HUES48 (cell line): ENCODE measurements at regions not wholly inside any gene's neighbourhood (a gene's known extent, or its start where the extent isn't known, plus 50 kb on each side); places are given as distances from the start of the nearest gene placed in this dataset.

Source experiments
- H3K27ac ChIP-seq: one replicate; pipeline ENCODE4 v1.7.0; 2013; ENCODE audit warnings: low read depth, low read length, inconsistent platforms
- H3K27me3 ChIP-seq: 2 replicates; pipeline ENCODE4 v1.6.1; 2013; ENCODE audit warnings: mild to moderate bottlenecking, low read length; ENCODE audit not compliant: control insufficient read depth, insufficient read depth
- H3K36me3 ChIP-seq: 2 replicates; pipeline ENCODE4 v1.6.1; 2013; ENCODE audit warnings: low read length; ENCODE audit not compliant: control insufficient read depth, insufficient read depth
- H3K4me1 ChIP-seq: 2 replicates; pipeline ENCODE4 v1.6.1; 2013; ENCODE audit warnings: mild to moderate bottlenecking, low read length; ENCODE audit not compliant: control insufficient read depth, insufficient read depth
- H3K4me3 ChIP-seq: 2 replicates; pipeline ENCODE4 v1.5.1; 2013; ENCODE audit warnings: mild to moderate bottlenecking, low read depth, low read length
- H3K9ac ChIP-seq: 2 replicates; pipeline ENCODE4 v1.6.1; 2013; ENCODE audit warnings: mild to moderate bottlenecking, low read depth, low read length, moderate library complexity
- H3K9me3 ChIP-seq: 2 replicates; pipeline ENCODE4 v1.6.1; 2013; ENCODE audit warnings: low read length; ENCODE audit not compliant: control insufficient read depth, insufficient read depth

DNA sequence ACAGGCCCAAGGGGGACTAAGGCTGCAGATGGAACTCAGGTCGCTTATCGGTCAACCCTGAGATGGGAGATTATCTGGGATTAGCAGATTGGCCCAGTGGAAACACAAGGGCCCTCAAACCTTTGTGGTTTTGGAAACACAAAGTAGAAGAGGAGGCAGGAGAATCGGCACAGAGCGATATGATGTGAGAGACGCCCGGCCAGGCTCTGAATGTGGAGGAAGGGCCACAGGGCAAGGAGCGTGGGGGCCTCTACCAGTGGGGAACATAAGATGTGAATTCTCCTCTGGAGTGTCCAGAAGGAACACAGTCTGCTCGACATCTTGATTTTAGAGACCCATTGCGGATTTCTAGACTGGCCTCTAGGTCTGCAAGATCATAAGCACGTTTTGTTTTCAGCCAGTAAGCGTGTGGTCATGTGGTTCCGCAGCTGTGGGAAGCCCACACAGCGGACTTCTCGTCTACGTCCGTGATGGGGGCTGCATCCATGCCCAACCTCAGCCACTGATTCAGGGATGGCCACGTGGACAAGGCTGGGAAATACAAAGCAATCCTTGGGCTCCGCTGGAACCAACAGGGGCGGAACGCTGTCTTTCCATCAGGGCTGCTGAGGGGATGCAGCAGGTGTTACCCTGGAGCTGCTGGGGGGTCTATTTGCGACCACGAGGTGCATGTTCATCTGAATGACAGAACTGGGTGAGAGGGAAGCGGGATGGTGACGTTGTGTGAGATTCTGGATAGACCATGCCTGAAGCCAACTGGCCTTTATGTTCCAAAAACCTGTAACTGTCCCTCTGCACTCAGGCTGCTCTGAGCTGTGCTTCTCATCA lies 127.6 kb upstream of the PMEPA1 start:
- Histone ChIP-seq H3K27ac (no peak overlapping the region), H3K36me3 (no peaks in the 10 kb centered on the region), H3K9ac (no peak overlapping the region), H3K4me3 (no peak overlapping the region), H3K27me3 (no peaks in the 10 kb centered on the region), H3K4me1 (0 out of 2 replicates have a peak, but pooled peaks cover 6% of the 10 kb centered on the region), H3K9me3 (no peaks in the 10 kb centered on the region)

DNA sequence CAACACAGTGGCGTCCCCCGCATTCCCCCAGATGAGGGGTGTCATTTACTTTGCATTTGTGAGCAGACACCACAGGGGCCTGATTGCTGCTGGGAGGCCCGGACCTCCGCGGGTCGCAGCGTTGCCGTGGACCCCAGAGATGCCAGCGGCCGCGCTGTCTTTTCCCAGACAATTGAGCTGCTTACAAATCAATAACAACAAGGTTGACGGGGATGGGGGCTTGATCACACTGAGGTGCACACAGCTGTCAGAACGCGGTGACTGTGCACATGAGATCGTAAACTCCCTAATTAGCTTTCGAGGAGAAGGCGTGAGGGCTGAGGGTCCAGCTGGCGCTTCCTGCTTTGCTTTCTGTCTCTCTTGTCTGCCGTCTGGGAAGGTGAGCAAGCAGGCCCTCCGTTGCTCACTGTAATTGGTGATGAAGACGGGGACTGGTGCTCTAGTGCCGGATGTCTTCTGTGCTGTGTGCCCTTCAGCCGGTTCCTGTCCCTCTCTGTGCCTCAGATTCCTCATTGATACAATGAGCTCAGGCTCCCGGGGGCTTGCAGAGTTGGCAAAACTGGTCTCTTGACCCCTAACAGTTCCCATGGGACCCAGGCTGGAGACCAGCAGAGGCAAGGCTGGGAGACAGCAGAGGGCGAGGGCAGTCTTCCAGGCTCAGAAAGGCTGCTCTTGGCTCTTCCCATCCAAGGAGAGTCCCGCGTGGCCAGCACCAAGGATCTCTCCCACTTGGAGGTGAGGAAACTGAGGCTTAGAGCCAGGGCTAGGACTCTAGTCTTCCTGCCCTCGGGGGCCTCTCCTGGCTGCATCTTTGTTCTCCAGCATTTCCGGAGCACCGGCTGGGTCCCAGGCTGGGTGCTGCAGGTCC lies 126.0 kb upstream of the PMEPA1 start:
- H3K27me3 ChIP-seq, result no peaks in the 10 kb centered on the region

DNA sequence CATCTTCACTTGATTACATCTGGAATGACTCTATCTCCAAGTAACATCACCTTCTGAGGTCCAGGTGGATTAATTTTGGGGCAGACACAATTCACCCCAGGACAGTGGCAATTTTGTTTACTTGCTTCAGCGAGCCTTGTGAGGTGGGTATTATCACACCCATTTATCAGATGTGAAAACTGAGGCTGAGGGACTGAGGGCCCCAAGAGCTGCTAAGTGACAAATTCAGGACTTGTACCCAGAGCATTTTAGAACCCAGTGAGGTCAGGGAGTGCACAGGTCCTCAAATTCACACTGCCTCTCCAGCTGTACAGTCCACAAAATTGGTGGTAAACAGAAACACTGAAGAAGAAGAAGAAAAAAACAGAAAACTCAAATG lies 125.2 kb upstream of the PMEPA1 start:
- H3K4me3 ChIP-seq, result no peak overlapping the region
- 0 out of 2 replicates have a peak, but pooled peaks cover 6% of the 10 kb centered on the region for H3K4me1 ChIP-seq
- no peaks in the 10 kb centered on the region for H3K27me3 ChIP-seq
- no peak overlapping the region for H3K9ac ChIP-seq
- H3K27ac ChIP-seq, result no peak overlapping the region
- H3K9me3 ChIP-seq, result no peaks in the 10 kb centered on the region
- H3K36me3 ChIP-seq, result no peaks in the 10 kb centered on the region

More for the DNA sequence above, 126.0 kb upstream of the PMEPA1 start:
- H3K9me3 ChIP-seq, result no peaks in the 10 kb centered on the region
- 0 out of 2 replicates have a peak, but pooled peaks cover 6% of the 10 kb centered on the region for H3K4me1 ChIP-seq
- H3K27ac ChIP-seq, result no peak overlapping the region
- H3K4me3 ChIP-seq, result no peak overlapping the region
- no peak overlapping the region for H3K9ac ChIP-seq
- H3K36me3 ChIP-seq, result no peaks in the 10 kb centered on the region

DNA sequence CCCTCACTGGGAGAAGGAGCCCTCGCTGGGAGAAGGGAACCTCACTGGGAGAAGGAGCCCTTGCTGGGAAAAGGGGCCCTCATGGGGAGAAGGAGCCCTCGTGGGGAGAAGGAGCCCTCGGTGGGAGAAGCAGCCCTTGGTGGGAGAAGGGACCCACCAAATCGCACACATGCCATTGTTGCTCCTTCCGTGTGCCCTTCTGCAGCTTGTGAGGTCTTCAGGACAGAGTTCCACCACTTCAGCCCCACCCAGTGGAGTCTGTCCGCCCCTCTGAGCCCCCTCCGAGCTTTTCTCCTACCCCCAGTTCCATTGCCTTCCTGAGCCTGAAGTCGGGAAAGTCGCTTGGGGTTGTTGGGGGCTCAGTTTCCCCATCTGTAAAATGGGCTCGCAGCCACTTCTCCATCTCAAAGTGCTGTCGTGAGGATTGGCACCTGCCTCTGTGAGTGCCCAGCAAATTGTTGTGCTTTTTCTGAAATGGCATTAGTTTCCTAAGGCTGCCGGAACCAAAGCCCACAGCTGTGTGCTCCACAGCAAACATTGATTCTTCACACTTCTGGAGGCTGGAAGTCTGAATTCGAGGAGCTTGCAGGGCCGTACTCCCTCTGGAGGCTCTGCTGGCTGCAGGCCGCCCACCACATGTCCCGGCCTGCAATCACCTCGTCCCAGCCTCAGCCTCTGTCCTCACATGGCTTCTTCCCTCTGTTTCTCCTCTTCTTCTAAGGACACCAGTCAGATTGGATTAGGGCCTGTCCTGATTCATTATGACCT lies 124.7 kb upstream of the PMEPA1 start:
- H3K9ac ChIP-seq, result no peak overlapping the region
- no peaks in the 10 kb centered on the region for H3K27me3 ChIP-seq
- H3K9me3 ChIP-seq, result no peaks in the 10 kb centered on the region
- 0 out of 2 replicates have a peak, but pooled peaks cover 6% of the 10 kb centered on the region for H3K4me1 ChIP-seq
- no peak overlapping the region for H3K27ac ChIP-seq
- H3K4me3 ChIP-seq, result no peak overlapping the region
- no peaks in the 10 kb centered on the region for H3K36me3 ChIP-seq

GRCh38 chr20:57831993-57832585 lies 122.3 kb upstream of the PMEPA1 start:
- no peak overlapping the region for H3K4me3 ChIP-seq
- no peak overlapping the region for H3K27ac ChIP-seq
- H3K36me3 ChIP-seq, result no peaks in the 10 kb centered on the region
- no peaks in the 10 kb centered on the region for H3K9me3 ChIP-seq
- 0 out of 2 replicates have a peak, but pooled peaks cover 6% of the 10 kb centered on the region for H3K4me1 ChIP-seq
- no peaks in the 10 kb centered on the region for H3K27me3 ChIP-seq
- no peak overlapping the region for H3K9ac ChIP-seq

DNA sequence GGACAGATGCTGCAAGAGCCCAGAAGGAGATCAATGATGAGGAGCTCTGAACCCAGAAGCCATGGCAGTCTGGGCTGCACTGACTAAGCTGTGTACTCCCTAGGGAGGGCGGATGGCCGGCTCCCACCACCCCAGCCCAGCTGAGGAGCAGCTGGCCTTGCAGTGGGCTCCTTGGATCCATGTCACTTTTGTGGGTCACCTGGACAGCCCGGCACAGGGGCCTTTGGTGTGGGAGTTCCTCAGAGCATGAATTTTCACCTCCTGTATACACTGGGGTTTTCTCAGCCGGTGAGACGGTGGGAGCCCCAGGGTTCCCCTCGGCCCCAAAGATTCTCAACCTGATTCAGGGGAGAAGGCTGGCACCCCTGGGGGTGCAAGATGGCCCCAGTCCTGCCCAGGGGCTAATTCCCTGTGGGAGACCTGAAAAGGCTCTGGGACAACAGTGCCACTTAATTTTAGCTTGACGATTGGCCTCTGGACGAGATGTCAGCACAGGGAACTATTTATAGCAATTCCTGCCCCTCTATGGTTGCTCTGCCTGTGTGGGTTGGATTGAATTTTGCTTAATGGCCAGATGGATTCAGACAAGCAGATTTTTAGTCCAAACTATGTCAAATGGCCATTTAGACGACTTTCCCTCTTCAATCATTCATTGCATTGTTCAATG lies 121.6 kb upstream of the PMEPA1 start:
- Histone ChIP-seq H3K4me3 (no peak overlapping the region), H3K9ac (no peak overlapping the region), H3K27me3 (no peaks in the 10 kb centered on the region), H3K36me3 (no peaks in the 10 kb centered on the region), H3K27ac (no peak overlapping the region), H3K9me3 (no peaks in the 10 kb centered on the region), H3K4me1 (0 out of 2 replicates have a peak, but pooled peaks cover 6% of the 10 kb centered on the region)

GRCh38 chr20:57830515-57830895 lies 120.7 kb upstream of the PMEPA1 start:
- Histone ChIP-seq H3K27ac (no peak overlapping the region), H3K36me3 (no peaks in the 10 kb centered on the region), H3K4me1 (0 out of 2 replicates have a peak, but pooled peaks cover 3% of the 10 kb centered on the region), H3K9me3 (no peaks in the 10 kb centered on the region), H3K9ac (no peak overlapping the region), H3K4me3 (no peak overlapping the region), H3K27me3 (no peaks in the 10 kb centered on the region)

DNA sequence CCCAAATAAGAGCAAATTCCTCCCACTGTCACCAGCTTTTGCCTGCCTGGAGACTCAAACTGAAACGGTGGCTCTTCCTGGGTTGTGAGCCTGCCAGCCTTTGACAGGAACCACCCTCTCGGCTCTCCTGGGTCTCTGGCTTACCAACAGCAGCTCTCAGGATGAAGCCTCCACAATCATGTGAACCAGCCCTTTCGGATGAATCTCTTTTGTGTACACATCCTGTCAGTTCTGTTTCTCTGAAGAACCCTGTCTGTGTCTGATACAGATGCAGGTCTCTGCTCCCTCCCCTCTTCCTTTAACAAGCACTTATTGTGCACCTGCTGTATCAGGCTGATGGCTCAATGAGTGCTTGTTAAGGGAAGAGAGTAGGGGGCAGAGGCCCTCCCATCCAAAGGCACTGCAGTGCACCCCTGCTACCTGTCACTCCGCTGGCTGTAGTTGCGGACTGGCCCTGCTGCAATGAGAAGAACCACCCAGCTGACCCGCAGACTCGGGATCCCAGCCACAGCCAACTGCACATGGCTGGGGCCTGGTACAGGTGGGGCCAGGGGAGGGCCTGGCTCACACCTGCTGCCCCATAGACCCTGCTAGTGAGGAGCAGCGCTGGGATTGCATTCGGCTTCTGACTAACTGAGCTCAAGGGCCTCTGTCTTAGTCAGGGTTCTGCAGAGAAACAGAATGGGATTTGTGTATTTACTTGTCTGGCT lies 120.1 kb upstream of the PMEPA1 start:
- Histone ChIP-seq H3K27me3 (no peaks in the 10 kb centered on the region), H3K36me3 (no peaks in the 10 kb centered on the region), H3K4me1 (no peaks in the 10 kb centered on the region), H3K27ac (no peak overlapping the region), H3K9me3 (no peaks in the 10 kb centered on the region), H3K4me3 (no peak overlapping the region), H3K9ac (no peak overlapping the region)

DNA sequence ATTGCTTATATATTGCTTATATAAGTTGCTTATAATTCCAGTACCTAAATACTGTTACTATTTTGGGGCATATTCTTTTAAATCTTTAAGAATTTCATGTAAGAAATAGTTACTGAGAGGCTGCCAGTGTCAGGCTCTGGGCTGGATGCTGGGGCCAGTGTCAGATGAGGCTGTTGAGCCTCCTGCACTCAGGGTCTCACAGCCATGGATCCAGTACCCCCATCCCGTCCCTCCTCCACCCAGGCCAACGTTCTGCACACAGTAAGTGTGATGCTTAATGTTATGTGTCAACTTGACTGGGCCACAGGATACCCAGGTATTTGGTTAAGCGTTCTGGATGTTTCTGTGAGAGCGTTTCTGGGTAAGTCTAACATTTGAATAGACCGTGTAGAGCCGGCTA lies 119.5 kb upstream of the PMEPA1 start:
- no peaks in the 10 kb centered on the region for H3K9me3 ChIP-seq
- no peaks in the 10 kb centered on the region for H3K36me3 ChIP-seq
- no peak overlapping the region for H3K27ac ChIP-seq
- H3K27me3 ChIP-seq, result no peaks in the 10 kb centered on the region
- H3K4me1 ChIP-seq, result no peaks in the 10 kb centered on the region
- H3K9ac ChIP-seq, result no peak overlapping the region
- H3K4me3 ChIP-seq, result no peak overlapping the region
